GM13976 (cell line): ENCODE measurements at regions not wholly inside any gene's neighbourhood (a gene's known extent, or its start where the extent isn't known, plus 50 kb on each side); places are given as distances from the start of the nearest gene placed in this dataset.

ENCODE experiments used
- DNase-seq: peaks from one replicate; pipeline ENCODE4 v3.0.0; 2012; ENCODE audit warnings: low spot score
- CTCF ChIP-seq: IDR thresholded peaks from 2 replicates; pipeline ENCODE4 v1.5.1; 2012; ENCODE audit warnings: borderline replicate concordance, mild to moderate bottlenecking; ENCODE audit not compliant: insufficient read depth; ENCODE audit errors: extremely low read depth, missing control alignments, control extremely low read depth
- in situ Hi-C: fragments of 300-500 bp; cut with MboI; formaldehyde crosslinking; loops from one replicate; pipeline ENCODE4 v1.12.0; 2022; ENCODE audit warnings: low sequenced_read_pairs, mixed read lengths, inconsistent platforms; ENCODE audit not compliant: unreplicated experiment

GRCh38 chr1:84755216-84755615, 65.0 kb upstream of the SSX2IP start:
- TF ChIP-seq CTCF = no peak
- in situ Hi-C loops = loop anchor here (25.0 kb wide), 2 partner anchors 618 to 843 kb away; partner anchors contain the start of gene PRKACB
- DNase-seq = no peak

GRCh38 chr1:84754386-84754703, 64.1 kb upstream of the SSX2IP start:
- in situ Hi-C loops = loop anchor here (25.0 kb wide), 2 partner anchors 617 to 842 kb away; partner anchors contain the start of gene PRKACB
- no peak for DNase-seq
- no peak for TF ChIP-seq CTCF

GRCh38 chr1:84753516-84754385, 63.5 kb upstream of the SSX2IP start:
- in situ Hi-C loops = loop anchor here (25.0 kb wide), 2 partner anchors 616 to 841 kb away; partner anchors contain the start of gene PRKACB
- peak; percentile 98 for TF ChIP-seq CTCF
- DNase-seq = peak; percentile 81

GRCh38 chr1:84750110-84750730, 60.0 kb upstream of the SSX2IP start:
- DNase-seq = no peak
- in situ Hi-C loops = loop anchor here (25.0 kb wide), 2 partner anchors 613 to 838 kb away; partner anchors contain the start of gene PRKACB
- no peak for TF ChIP-seq CTCF

- TF ChIP-seq CTCF = no peak
- in situ Hi-C loops = loop anchor here (10.0 kb wide), 1 partner anchor 315 kb away; no protein-coding TSS in a partner anchor
- DNase-seq = no peak
Measured at GRCh38 chr1:84749427-84749826, 59.2 kb upstream of the SSX2IP start.

GRCh38 chr1:84748364-84748763, 58.1 kb upstream of the SSX2IP start:
- no peak for DNase-seq
- in situ Hi-C loops = loop anchor here (10.0 kb wide), 1 partner anchor 314 kb away; no protein-coding TSS in a partner anchor
- TF ChIP-seq CTCF = no peak
